ENCODE measurements at regions not wholly inside any gene's neighbourhood (a gene's known extent, or its start where the extent isn't known, plus 50 kb on each side); places are given as distances from the start of the nearest gene placed in this dataset.

GRCh38 chr6:100103931-100104330, 109.9 kb upstream of the MCHR2 start:
- H3K9me3 ChIP-seq, result no peaks in the 10 kb centered on the region
- no peak overlapping the region for H3K27ac ChIP-seq
- DNase-seq (no peak), ATAC-seq (no peak)
- TF ChIP-seq CTCF (IDR thresholded peaks at IDR 0.05 in 4 of 5, conservative IDR thresholded peaks at IDR 0.05 in 1 of 5), result no peak
- no peak for TF ChIP-seq POLR2A (IDR thresholded peaks at IDR 0.05)
- intact Hi-C loops (cut with DNase I; ENCODE audit: low total_unique reads), result no loop called here
- no peaks in the 10 kb centered on the region for H3K36me3 ChIP-seq
- no peak overlapping the region for H3K4me3 ChIP-seq
- H3K27me3 ChIP-seq, result peaks cover 0 to 3% (median 0%) of the 10 kb centered on the region in 3 donors
- no peaks in the 10 kb centered on the region for H3K4me1 ChIP-seq
- in situ Hi-C loops (cut with MboI; ENCODE audit: low sequenced_read_pairs in 4 of 4), result loop anchor here in 1 of 4 donors (25.0 kb wide), 1 partner anchor 383 kb away; no protein-coding TSS in a partner anchor

GRCh38 chr6:100103194-100103593, 109.2 kb upstream of the MCHR2 start:
- in situ Hi-C loops (cut with MboI; ENCODE audit: low sequenced_read_pairs in 4 of 4), result loop anchor here in 1 of 4 donors (25.0 kb wide), 1 partner anchor 384 kb away; no protein-coding TSS in a partner anchor
- H3K36me3 ChIP-seq, result no peaks in the 10 kb centered on the region
- DNase-seq, result no peak
- no peak for ATAC-seq
- TF ChIP-seq CTCF (IDR thresholded peaks at IDR 0.05 in 4 of 5, conservative IDR thresholded peaks at IDR 0.05 in 1 of 5) (no peak), POLR2A (IDR thresholded peaks at IDR 0.05) (no peak)
- H3K9me3 ChIP-seq, result no peaks in the 10 kb centered on the region
- H3K4me1 ChIP-seq, result no peaks in the 10 kb centered on the region
- no peak overlapping the region for H3K27ac ChIP-seq
- no peak overlapping the region for H3K4me3 ChIP-seq
- H3K27me3 ChIP-seq, result peaks cover 0 to 3% (median 0%) of the 10 kb centered on the region in 3 donors
- intact Hi-C loops (cut with DNase I; ENCODE audit: low total_unique reads), result no loop called here

GRCh38 chr6:100101644-100102043, 107.6 kb upstream of the MCHR2 start:
- ATAC-seq (no peak), DNase-seq (no peak)
- Histone ChIP-seq H3K4me1 (no peaks in the 10 kb centered on the region), H3K36me3 (no peaks in the 10 kb centered on the region), H3K27me3 (peaks cover 0 to 3% (median 0%) of the 10 kb centered on the region in 3 donors), H3K9me3 (no peaks in the 10 kb centered on the region), H3K27ac (no peak overlapping the region), H3K4me3 (no peak overlapping the region)
- in situ Hi-C loops (cut with MboI; ENCODE audit: low sequenced_read_pairs in 4 of 4), result loop anchor here in 1 of 4 donors (25.0 kb wide), 1 partner anchor 386 kb away; no protein-coding TSS in a partner anchor
- intact Hi-C loops (cut with DNase I; ENCODE audit: low total_unique reads), result no loop called here
- TF ChIP-seq CTCF (IDR thresholded peaks at IDR 0.05 in 4 of 5, conservative IDR thresholded peaks at IDR 0.05 in 1 of 5) (no peak), POLR2A (IDR thresholded peaks at IDR 0.05) (no peak)

GRCh38 chr6:100100776-100101175, 106.8 kb upstream of the MCHR2 start:
- Histone ChIP-seq H3K27ac (no peak overlapping the region), H3K4me3 (no peak overlapping the region), H3K4me1 (no peaks in the 10 kb centered on the region), H3K36me3 (no peaks in the 10 kb centered on the region), H3K9me3 (no peaks in the 10 kb centered on the region), H3K27me3 (peaks cover 0 to under 1% (median 0%) of the 10 kb centered on the region in 3 donors)
- ATAC-seq (no peak), DNase-seq (no peak)
- no peak for TF ChIP-seq CTCF (IDR thresholded peaks at IDR 0.05 in 4 of 5, conservative IDR thresholded peaks at IDR 0.05 in 1 of 5)
- no peak for TF ChIP-seq POLR2A (IDR thresholded peaks at IDR 0.05)
- in situ Hi-C loops (cut with MboI; ENCODE audit: low sequenced_read_pairs in 4 of 4), result loop anchor here in 1 of 4 donors (25.0 kb wide), 1 partner anchor 387 kb away; no protein-coding TSS in a partner anchor
- intact Hi-C loops (cut with DNase I; ENCODE audit: low total_unique reads), result no loop called here
